Right lobe of liver (tissue), 4 donors: ENCODE measurements at regions not wholly inside any gene's neighbourhood (a gene's known extent, or its start where the extent isn't known, plus 50 kb on each side); places are given as distances from the start of the nearest gene placed in this dataset.

Experiments used
- POLR2A ChIP-seq: fragments of 450-650 bp; IDR thresholded peaks from one replicate; pipeline ENCODE4 v1.6.1; 2017; ENCODE audit warnings: antibody characterized with exemption, mild to moderate bottlenecking
- TF ChIP-seq, protein P1 (sequence below), 4 donors: fragments of 200-600 bp in 3 of 4; fragments of 450-650 bp in 1 of 4; IDR thresholded peaks; one replicate each; pipeline versions ENCODE4 v1.5.1 to v1.8.0; 2016 to 2022; ENCODE audit warnings: antibody characterized with exemption in 4 of 4, mild to moderate bottlenecking in 2 of 4
- donor health status: DM: no; HTN: no; CAD: no.
- donor health status: DM: no; HTN: no; CAD: no.
- donor health status: DM: no; HTN: yes; CAD: no.

DNA sequence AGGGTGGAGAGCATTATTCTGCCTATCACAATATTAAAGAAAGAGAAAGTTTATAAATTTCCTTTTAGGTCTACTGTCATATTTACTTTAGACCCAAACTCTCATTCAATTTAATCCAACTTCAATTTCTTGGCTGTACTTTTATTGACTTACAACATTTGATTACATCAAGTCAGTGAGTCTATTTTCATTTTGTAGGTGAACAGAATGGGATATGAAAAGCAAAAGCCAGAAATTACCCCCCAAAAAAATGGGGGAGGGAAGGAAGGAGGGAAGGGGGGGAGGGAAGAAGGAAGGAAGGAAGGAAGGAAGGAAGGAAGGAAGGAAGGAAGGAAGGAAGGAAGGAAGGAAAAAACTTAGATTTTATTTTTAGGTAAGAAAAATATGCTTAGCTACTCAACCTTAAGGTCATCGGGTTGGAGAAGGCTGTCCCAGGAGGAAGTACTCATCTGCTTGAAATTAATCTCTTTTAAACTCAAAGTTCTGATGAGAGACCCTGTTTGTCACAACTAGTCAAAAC, 320.1 kb upstream of the ATP11B start:
- TF ChIP-seq, protein P1, sequence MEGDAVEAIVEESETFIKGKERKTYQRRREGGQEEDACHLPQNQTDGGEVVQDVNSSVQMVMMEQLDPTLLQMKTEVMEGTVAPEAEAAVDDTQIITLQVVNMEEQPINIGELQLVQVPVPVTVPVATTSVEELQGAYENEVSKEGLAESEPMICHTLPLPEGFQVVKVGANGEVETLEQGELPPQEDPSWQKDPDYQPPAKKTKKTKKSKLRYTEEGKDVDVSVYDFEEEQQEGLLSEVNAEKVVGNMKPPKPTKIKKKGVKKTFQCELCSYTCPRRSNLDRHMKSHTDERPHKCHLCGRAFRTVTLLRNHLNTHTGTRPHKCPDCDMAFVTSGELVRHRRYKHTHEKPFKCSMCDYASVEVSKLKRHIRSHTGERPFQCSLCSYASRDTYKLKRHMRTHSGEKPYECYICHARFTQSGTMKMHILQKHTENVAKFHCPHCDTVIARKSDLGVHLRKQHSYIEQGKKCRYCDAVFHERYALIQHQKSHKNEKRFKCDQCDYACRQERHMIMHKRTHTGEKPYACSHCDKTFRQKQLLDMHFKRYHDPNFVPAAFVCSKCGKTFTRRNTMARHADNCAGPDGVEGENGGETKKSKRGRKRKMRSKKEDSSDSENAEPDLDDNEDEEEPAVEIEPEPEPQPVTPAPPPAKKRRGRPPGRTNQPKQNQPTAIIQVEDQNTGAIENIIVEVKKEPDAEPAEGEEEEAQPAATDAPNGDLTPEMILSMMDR (IDR thresholded peaks at IDR 0.05), result no peak
- no peak for TF ChIP-seq POLR2A
